Body of pancreas (tissue), 4 donors: ENCODE measurements at regions not wholly inside any gene's neighbourhood (a gene's known extent, or its start where the extent isn't known, plus 50 kb on each side); places are given as distances from the start of the nearest gene placed in this dataset.
"Not testable (repeated sequence)": the region's sequence is repeated elsewhere in the genome, so short reads cannot be mapped to it uniquely, and the experiment has no call there.

Experiments used
- POLR2A ChIP-seq, 3 donors: fragments of 450-650 bp; IDR thresholded peaks; one replicate each; pipeline ENCODE4 v1.6.1; 2016; ENCODE audit warnings: antibody characterized with exemption in 3 of 3, mild to moderate bottlenecking in 2 of 3
- TF ChIP-seq, protein P1 (sequence below), 7 experiments: fragments of 450-650 bp in 4 of 7; fragments of 200-600 bp in 3 of 7; sonication (generic) in 3 of 7; IDR thresholded peaks; one replicate each; pipeline ENCODE4 v1.5.1; 2016 to 2019; ENCODE audit warnings: antibody characterized with exemption in 7 of 7

GRCh38 chr10:2880050-2880449 lies 187.3 kb upstream of the PFKP start:
- not testable (repeated sequence) for TF ChIP-seq POLR2A (IDR thresholded peaks at IDR 0.05)
- TF ChIP-seq, protein P1, sequence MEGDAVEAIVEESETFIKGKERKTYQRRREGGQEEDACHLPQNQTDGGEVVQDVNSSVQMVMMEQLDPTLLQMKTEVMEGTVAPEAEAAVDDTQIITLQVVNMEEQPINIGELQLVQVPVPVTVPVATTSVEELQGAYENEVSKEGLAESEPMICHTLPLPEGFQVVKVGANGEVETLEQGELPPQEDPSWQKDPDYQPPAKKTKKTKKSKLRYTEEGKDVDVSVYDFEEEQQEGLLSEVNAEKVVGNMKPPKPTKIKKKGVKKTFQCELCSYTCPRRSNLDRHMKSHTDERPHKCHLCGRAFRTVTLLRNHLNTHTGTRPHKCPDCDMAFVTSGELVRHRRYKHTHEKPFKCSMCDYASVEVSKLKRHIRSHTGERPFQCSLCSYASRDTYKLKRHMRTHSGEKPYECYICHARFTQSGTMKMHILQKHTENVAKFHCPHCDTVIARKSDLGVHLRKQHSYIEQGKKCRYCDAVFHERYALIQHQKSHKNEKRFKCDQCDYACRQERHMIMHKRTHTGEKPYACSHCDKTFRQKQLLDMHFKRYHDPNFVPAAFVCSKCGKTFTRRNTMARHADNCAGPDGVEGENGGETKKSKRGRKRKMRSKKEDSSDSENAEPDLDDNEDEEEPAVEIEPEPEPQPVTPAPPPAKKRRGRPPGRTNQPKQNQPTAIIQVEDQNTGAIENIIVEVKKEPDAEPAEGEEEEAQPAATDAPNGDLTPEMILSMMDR (IDR thresholded peaks at IDR 0.05), result not testable (repeated sequence)
